DND-41 (cell line): ENCODE measurements at regions not wholly inside any gene's neighbourhood (a gene's known extent, or its start where the extent isn't known, plus 50 kb on each side); places are given as distances from the start of the nearest gene placed in this dataset.
"Not testable (repeated sequence)": the region's sequence is repeated elsewhere in the genome, so short reads cannot be mapped to it uniquely, and the experiment has no call there.

Source experiments
- ATAC-seq: fragments of 200-7000 bp; cut with Tn5 transposase; 3 replicates; pipeline ENCODE4 v1.9.1; 2021; ENCODE audit warnings: low read depth; ENCODE audit not compliant: insufficient read depth
- DNase-seq: peaks from one replicate; pipeline ENCODE4 v3.0.0-alpha.2; 2020
- H2AFZ ChIP-seq: 2 replicates; pipeline ENCODE4 v1.6.0; 2012; ENCODE audit warnings: low read depth, low read length
- H3K27ac ChIP-seq: 2 replicates; pipeline ENCODE4 v1.5.1; 2012; ENCODE audit warnings: low read length, inconsistent platforms
- H3K27me3 ChIP-seq: fragments of 200-600 bp; sonication (generic); 2 replicates; pipeline ENCODE4 v1.6.0; 2012; ENCODE audit warnings: low read length, mild to moderate bottlenecking, inconsistent platforms; ENCODE audit not compliant: insufficient read depth, poor library complexity
- H3K36me3 ChIP-seq: 2 replicates; pipeline ENCODE4 v1.5.1; 2012; ENCODE audit warnings: low read length, inconsistent platforms; ENCODE audit not compliant: insufficient read depth
- H3K4me1 ChIP-seq: 2 replicates; pipeline ENCODE4 v1.5.1; 2012; ENCODE audit warnings: mild to moderate bottlenecking, low read length; ENCODE audit not compliant: insufficient read depth
- H3K4me2 ChIP-seq: 2 replicates; pipeline ENCODE4 v1.6.0; 2012; ENCODE audit warnings: mild to moderate bottlenecking, moderate library complexity, low read length, inconsistent platforms; ENCODE audit not compliant: insufficient read depth
- H3K4me3 ChIP-seq, 2 experiments: fragments of 200-600 bp in 1 of 2; shearing (Covaris generic) in 1 of 2; 2 replicates each; pipeline ENCODE4 v1.5.1; 2012 to 2016; ENCODE audit warnings: inconsistent platforms in 2 of 2, low read length in 2 of 2, mild to moderate bottlenecking in 2 of 2, low read depth in 1 of 2, moderate library complexity in 1 of 2
- H3K79me2 ChIP-seq: 2 replicates; pipeline ENCODE4 v1.6.0; 2012; ENCODE audit warnings: low read length, inconsistent platforms; ENCODE audit not compliant: insufficient read depth
- H3K9ac ChIP-seq: 2 replicates; pipeline ENCODE4 v1.6.0; 2012; ENCODE audit warnings: low read depth, mild to moderate bottlenecking, inconsistent platforms, low read length, moderate library complexity
- H3K9me3 ChIP-seq: 2 replicates; pipeline ENCODE4 v1.5.1; 2012; ENCODE audit warnings: low read length, moderate library complexity, mild to moderate bottlenecking, inconsistent platforms; ENCODE audit not compliant: insufficient read depth, severe bottlenecking
- H4K20me1 ChIP-seq: 2 replicates; pipeline ENCODE4 v1.6.0; 2012; ENCODE audit warnings: low read length; ENCODE audit not compliant: insufficient read depth
- EZH2 ChIP-seq: IDR thresholded peaks from 3 replicates; pipeline ENCODE4 v1.6.1; 2012; ENCODE audit warnings: borderline replicate concordance, low read depth, mild to moderate bottlenecking, moderate library complexity, low read length, inconsistent platforms; ENCODE audit not compliant: severe bottlenecking
- TF ChIP-seq, protein P1 (sequence below): IDR thresholded peaks from 2 replicates; pipeline ENCODE4 v1.5.1; 2012; ENCODE audit warnings: borderline replicate concordance, low read length, moderate library complexity, mild to moderate bottlenecking; ENCODE audit not compliant: poor library complexity, severe bottlenecking; ENCODE audit errors: extremely low read depth

DNA sequence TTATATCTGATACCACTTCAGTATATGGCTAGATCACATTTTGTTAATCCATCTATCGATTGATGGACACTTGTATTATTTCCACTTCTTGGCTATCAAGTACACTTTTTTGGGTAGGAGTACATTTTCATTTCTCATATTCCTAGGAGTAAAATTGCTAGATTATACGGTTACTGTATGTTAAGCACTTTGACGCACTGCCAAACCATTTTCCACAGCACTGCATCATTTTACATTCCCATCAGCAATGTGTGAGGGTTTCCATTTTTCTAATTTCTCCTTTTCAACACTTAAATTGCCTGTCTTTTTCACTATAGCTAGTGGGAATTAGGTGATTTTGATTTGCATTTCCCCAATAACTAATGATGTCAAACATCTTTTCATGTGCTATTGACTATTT is 179.3 kb upstream of the B3GAT1 start:
- DNase-seq: no peak
- no peak for ATAC-seq

DNA sequence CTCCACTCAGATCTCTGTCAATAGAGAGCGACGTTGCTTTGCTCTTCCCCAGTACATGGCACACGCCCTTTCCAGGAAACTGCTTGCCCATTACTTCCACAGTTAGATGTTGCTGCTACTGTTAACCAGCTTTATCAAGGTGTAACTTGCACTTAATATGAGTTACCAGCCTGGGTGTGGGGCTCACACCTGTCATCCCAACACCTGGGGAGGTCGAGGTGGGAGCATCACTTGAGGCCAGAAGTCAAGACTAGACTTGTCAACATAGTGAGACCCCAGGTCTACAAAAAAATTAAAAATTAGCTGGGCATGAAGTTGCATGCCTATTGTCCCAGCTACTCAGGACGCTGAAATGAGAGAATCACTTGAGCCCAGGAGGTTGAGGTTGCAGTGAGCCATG is 177.1 kb upstream of the B3GAT1 start:
- H2AFZ ChIP-seq: no peak overlapping the region
- peaks cover 14% of the 10 kb centered on the region for H3K4me1 ChIP-seq
- H3K4me2 ChIP-seq: no peak overlapping the region
- no peaks in the 10 kb centered on the region for H3K79me2 ChIP-seq
- ATAC-seq (0 out of 3 replicates have a peak, but pooled peaks have one; percentile 34), DNase-seq (peak; percentile 11)
- no peak for TF ChIP-seq EZH2
- TF ChIP-seq, protein P1, sequence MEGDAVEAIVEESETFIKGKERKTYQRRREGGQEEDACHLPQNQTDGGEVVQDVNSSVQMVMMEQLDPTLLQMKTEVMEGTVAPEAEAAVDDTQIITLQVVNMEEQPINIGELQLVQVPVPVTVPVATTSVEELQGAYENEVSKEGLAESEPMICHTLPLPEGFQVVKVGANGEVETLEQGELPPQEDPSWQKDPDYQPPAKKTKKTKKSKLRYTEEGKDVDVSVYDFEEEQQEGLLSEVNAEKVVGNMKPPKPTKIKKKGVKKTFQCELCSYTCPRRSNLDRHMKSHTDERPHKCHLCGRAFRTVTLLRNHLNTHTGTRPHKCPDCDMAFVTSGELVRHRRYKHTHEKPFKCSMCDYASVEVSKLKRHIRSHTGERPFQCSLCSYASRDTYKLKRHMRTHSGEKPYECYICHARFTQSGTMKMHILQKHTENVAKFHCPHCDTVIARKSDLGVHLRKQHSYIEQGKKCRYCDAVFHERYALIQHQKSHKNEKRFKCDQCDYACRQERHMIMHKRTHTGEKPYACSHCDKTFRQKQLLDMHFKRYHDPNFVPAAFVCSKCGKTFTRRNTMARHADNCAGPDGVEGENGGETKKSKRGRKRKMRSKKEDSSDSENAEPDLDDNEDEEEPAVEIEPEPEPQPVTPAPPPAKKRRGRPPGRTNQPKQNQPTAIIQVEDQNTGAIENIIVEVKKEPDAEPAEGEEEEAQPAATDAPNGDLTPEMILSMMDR: peak; percentile 25
- no peaks in the 10 kb centered on the region for H4K20me1 ChIP-seq
- H3K9me3 ChIP-seq: no peaks in the 10 kb centered on the region
- no peak overlapping the region for H3K4me3 ChIP-seq
- H3K27me3 ChIP-seq: no peaks in the 10 kb centered on the region
- no peaks in the 10 kb centered on the region for H3K36me3 ChIP-seq
- no peak overlapping the region for H3K27ac ChIP-seq
- H3K9ac ChIP-seq: no peak overlapping the region

More for the DNA sequence above, 179.3 kb upstream of the B3GAT1 start:
- Histone ChIP-seq H2AFZ (no peak overlapping the region), H3K4me3 (no peak overlapping the region), H3K9me3 (no peaks in the 10 kb centered on the region), H4K20me1 (no peaks in the 10 kb centered on the region), H3K4me2 (no peak overlapping the region), H3K27me3 (no peaks in the 10 kb centered on the region), H3K27ac (no peak overlapping the region), H3K4me1 (peaks cover 15% of the 10 kb centered on the region), H3K36me3 (no peaks in the 10 kb centered on the region), H3K79me2 (no peaks in the 10 kb centered on the region), H3K9ac (no peak overlapping the region)
- TF ChIP-seq EZH2: no peak
- TF ChIP-seq, protein P1: no peak

DNA sequence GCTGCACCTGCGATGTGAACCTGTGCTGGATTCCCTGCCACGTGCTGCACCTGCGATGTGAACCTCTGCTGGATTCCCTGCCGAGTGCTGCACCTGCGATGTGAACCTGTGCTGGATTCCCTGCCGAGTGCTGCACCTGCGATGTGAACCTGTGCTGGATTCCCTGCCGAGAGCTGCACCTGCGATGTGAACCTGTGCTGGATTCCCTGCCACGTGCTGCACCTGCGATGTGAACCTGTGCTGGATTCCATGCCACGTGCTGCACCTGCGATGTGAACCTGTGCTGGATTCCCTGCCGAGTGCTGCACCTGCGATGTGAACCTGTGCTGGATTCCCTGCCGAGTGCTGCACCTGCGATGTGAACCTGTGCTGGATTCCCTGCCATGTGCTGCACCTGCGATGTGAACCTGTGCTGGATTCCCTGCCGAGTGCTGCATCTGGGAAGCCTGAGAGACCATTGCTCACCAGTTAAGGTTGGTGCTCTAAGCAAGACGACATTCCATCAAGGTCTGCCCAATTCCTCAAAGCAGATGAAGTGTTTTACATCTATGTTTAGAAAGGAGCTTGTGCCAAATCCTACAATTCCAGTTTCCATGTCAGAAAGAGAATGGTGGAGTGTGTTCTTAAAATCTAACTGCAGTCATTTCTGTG is 176.5 kb upstream of the B3GAT1 start:
- H3K4me3 ChIP-seq, H4K20me1 ChIP-seq, H3K4me2 ChIP-seq, H3K9me3 ChIP-seq, H3K27me3 ChIP-seq, H3K27ac ChIP-seq, H3K9ac ChIP-seq, ATAC-seq, H3K79me2 ChIP-seq, H2AFZ ChIP-seq, H3K36me3 ChIP-seq: not testable (repeated sequence)
- peaks cover 17% of the 10 kb centered on the region for H3K4me1 ChIP-seq
- DNase-seq: peak; percentile 1

DNA sequence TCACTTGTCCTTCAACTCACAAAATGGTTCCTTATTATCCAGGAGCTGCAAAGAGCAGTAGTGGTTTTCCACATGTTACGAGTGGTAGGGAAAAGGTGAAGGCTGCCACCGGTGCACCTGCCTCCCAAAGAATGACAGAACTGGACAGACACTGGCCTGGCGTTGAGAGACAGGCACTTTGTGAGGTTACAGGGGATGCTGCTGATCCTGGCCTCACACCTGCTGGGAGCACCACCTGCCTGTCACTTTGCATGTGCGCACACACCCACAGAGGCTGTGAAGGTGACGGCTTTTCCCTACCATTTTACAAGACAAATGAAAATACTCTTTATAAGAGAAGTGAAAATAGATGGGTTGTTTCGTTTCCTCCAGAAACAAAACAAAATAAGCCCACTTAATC is 175.3 kb upstream of the B3GAT1 start:
- Histone ChIP-seq H3K27ac (no peak overlapping the region), H2AFZ (no peak overlapping the region), H3K4me3 (no peak overlapping the region), H3K4me2 (no peak overlapping the region), H3K9ac (no peak overlapping the region), H4K20me1 (no peaks in the 10 kb centered on the region), H3K36me3 (no peaks in the 10 kb centered on the region), H3K4me1 (peaks cover 23% of the 10 kb centered on the region), H3K9me3 (no peaks in the 10 kb centered on the region), H3K27me3 (no peaks in the 10 kb centered on the region), H3K79me2 (no peaks in the 10 kb centered on the region)
- DNase-seq: peak; percentile 1
- no peak for ATAC-seq
- TF ChIP-seq, protein P1: no peak
- TF ChIP-seq EZH2: no peak
